ENCODE measurements at regions not wholly inside any gene's neighbourhood (a gene's known extent, or its start where the extent isn't known, plus 50 kb on each side); places are given as distances from the start of the nearest gene placed in this dataset.

- H3K27ac ChIP-seq = no peak overlapping the region
- intact Hi-C loops (cut with DNase I) = no loop called here
- no peak for TF ChIP-seq CTCF (IDR thresholded peaks at IDR 0.05)
- no peaks in the 10 kb centered on the region for H3K36me3 ChIP-seq
- H3K4me1 ChIP-seq = no peaks in the 10 kb centered on the region
- DNase-seq (no peak), ATAC-seq (no peak)
- no peaks in the 10 kb centered on the region for H3K9me3 ChIP-seq
- no peak overlapping the region for H3K4me3 ChIP-seq
- no peaks in the 10 kb centered on the region for H3K27me3 ChIP-seq
- 83% methylated on average over 3 of the region's 3 CpGs for WGBS, 2 donors
These were observed 740.3 kb upstream of the SOX9 start for GRCh38 chr17:71380535-71380934.

GRCh38 chr17:71380936-71381335, 739.9 kb upstream of the SOX9 start:
- H3K36me3 ChIP-seq = no peaks in the 10 kb centered on the region
- intact Hi-C loops (cut with DNase I) = no loop called here
- TF ChIP-seq CTCF (IDR thresholded peaks at IDR 0.05) = no peak
- no peaks in the 10 kb centered on the region for H3K9me3 ChIP-seq
- WGBS, 2 donors = 64 to 65% methylated on average over 2 of the region's 2 CpGs
- no peak for ATAC-seq
- DNase-seq = no peak
- no peaks in the 10 kb centered on the region for H3K27me3 ChIP-seq
- no peak overlapping the region for H3K27ac ChIP-seq
- no peak overlapping the region for H3K4me3 ChIP-seq
- no peaks in the 10 kb centered on the region for H3K4me1 ChIP-seq

- no peaks in the 10 kb centered on the region for H3K27me3 ChIP-seq
- no peaks in the 10 kb centered on the region for H3K4me1 ChIP-seq
- TF ChIP-seq CTCF (IDR thresholded peaks at IDR 0.05) = no peak
- DNase-seq = no peak
- 73 to 84% methylated on average over 2 of the region's 2 CpGs for WGBS, 2 donors
- H3K36me3 ChIP-seq = no peaks in the 10 kb centered on the region
- ATAC-seq = no peak
- H3K9me3 ChIP-seq = no peaks in the 10 kb centered on the region
- intact Hi-C loops (cut with DNase I) = no loop called here
- H3K27ac ChIP-seq = no peak overlapping the region
- H3K4me3 ChIP-seq = no peak overlapping the region
These were observed 737.7 kb upstream of the SOX9 start for GRCh38 chr17:71383091-71383490.

- no peaks in the 10 kb centered on the region for H3K36me3 ChIP-seq
- no peak for TF ChIP-seq CTCF (IDR thresholded peaks at IDR 0.05)
- no peaks in the 10 kb centered on the region for H3K9me3 ChIP-seq
- H3K4me1 ChIP-seq = no peaks in the 10 kb centered on the region
- ATAC-seq = no peak
- intact Hi-C loops (cut with DNase I) = no loop called here
- H3K27ac ChIP-seq = no peak overlapping the region
- H3K4me3 ChIP-seq = no peak overlapping the region
- no peak for DNase-seq
- H3K27me3 ChIP-seq = no peaks in the 10 kb centered on the region
These were observed 733.4 kb upstream of the SOX9 start for GRCh38 chr17:71387456-71387855.
